ENCODE measurements at regions not wholly inside any gene's neighbourhood (a gene's known extent, or its start where the extent isn't known, plus 50 kb on each side); places are given as distances from the start of the nearest gene placed in this dataset.
"Not testable (repeated sequence)": the region's sequence is repeated elsewhere in the genome, so short reads cannot be mapped to it uniquely, and the experiment has no call there.

DNA sequence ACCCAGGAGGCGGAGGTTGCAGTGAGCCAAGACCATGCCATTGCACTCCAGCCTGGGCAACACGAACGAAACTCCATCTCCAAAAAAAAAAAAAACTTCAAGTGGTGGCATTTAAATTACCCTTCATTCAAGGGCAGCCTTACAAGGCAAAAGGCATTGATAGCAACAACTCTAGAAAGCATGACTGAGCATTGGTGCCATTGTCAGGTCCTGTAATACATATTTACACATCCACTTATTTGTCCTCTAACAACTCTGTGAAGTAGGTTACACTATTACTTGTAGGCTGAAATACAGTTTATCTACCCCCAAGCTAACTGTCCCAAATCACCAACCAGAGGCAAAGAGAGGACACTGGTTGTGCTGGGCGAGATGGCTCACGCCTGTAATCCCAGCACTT is 52.7 kb upstream of the LARP1 start:
- no peak for ATAC-seq
- TF ChIP-seq ZNF70 (CRISPR knock-in tag; IDR thresholded peaks at IDR 0.05): no peak
- TF ChIP-seq, protein P1, sequence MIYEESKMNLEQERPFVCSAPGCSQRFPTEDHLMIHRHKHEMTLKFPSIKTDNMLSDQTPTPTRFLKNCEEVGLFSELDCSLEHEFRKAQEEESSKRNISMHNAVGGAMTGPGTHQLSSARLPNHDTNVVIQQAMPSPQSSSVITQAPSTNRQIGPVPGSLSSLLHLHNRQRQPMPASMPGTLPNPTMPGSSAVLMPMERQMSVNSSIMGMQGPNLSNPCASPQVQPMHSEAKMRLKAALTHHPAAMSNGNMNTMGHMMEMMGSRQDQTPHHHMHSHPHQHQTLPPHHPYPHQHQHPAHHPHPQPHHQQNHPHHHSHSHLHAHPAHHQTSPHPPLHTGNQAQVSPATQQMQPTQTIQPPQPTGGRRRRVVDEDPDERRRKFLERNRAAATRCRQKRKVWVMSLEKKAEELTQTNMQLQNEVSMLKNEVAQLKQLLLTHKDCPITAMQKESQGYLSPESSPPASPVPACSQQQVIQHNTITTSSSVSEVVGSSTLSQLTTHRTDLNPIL (CRISPR knock-in tag; IDR thresholded peaks at IDR 0.05; ENCODE audit: low read depth): no peak
- no peak for TF ChIP-seq ZNF8 (CRISPR knock-in tag; IDR thresholded peaks at IDR 0.05)
- TF ChIP-seq BACH2 (CRISPR knock-in tag; IDR thresholded peaks at IDR 0.05; ENCODE audit: borderline replicate concordance): no peak
- TF ChIP-seq, protein P2, sequence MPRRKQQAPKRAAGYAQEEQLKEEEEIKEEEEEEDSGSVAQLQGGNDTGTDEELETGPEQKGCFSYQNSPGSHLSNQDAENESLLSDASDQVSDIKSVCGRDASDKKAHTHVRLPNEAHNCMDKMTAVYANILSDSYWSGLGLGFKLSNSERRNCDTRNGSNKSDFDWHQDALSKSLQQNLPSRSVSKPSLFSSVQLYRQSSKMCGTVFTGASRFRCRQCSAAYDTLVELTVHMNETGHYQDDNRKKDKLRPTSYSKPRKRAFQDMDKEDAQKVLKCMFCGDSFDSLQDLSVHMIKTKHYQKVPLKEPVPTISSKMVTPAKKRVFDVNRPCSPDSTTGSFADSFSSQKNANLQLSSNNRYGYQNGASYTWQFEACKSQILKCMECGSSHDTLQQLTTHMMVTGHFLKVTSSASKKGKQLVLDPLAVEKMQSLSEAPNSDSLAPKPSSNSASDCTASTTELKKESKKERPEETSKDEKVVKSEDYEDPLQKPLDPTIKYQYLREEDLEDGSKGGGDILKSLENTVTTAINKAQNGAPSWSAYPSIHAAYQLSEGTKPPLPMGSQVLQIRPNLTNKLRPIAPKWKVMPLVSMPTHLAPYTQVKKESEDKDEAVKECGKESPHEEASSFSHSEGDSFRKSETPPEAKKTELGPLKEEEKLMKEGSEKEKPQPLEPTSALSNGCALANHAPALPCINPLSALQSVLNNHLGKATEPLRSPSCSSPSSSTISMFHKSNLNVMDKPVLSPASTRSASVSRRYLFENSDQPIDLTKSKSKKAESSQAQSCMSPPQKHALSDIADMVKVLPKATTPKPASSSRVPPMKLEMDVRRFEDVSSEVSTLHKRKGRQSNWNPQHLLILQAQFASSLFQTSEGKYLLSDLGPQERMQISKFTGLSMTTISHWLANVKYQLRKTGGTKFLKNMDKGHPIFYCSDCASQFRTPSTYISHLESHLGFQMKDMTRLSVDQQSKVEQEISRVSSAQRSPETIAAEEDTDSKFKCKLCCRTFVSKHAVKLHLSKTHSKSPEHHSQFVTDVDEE (CRISPR knock-in tag; IDR thresholded peaks at IDR 0.05): no peak

- not testable (repeated sequence) for ATAC-seq
These were observed 53.5 kb upstream of the LARP1 start for GRCh38 chr5:154701725-154702124.

DNA sequence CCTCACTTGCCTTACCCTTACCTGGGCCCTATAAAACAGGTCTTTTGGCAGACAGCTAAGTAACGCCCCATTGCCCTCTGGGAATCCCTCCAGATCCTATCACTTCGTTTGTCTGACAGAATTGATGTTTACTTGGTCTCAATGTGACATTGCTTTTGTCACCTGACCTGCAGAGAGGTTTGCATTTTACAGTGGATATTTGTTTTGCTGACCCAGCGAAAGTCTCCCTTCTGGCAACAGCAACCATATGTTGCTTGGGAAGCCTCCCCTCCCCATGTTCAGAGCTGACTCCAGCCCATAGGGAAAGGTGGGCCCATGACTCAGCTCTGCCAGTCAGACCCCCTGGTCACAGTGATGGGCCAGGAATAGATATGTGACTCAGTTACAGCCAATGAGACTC is 54.0 kb upstream of the LARP1 start:
- TF ChIP-seq SNAI2 (CRISPR knock-in tag; IDR thresholded peaks at IDR 0.05) (no peak), ZNF8 (CRISPR knock-in tag; IDR thresholded peaks at IDR 0.05) (no peak), TOX (CRISPR knock-in tag; IDR thresholded peaks at IDR 0.05; ENCODE audit: borderline replicate concordance) (no peak), ESRRG (CRISPR knock-in tag; IDR thresholded peaks at IDR 0.05) (no peak), TCF4 (CRISPR knock-in tag; IDR thresholded peaks at IDR 0.05; ENCODE audit: borderline replicate concordance) (no peak), ARNTL (CRISPR knock-in tag; IDR thresholded peaks at IDR 0.05; ENCODE audit: borderline replicate concordance, low read depth) (no peak), ZNF565 (CRISPR knock-in tag; conservative IDR thresholded peaks at IDR 0.05; ENCODE audit: low read depth) (no peak), POU6F1 (CRISPR knock-in tag; IDR thresholded peaks at IDR 0.05; ENCODE audit: borderline replicate concordance, low read depth) (no peak)
- TF ChIP-seq, protein P1 (CRISPR knock-in tag; IDR thresholded peaks at IDR 0.05; ENCODE audit: low read depth): no peak
- ATAC-seq: no peak

DNA sequence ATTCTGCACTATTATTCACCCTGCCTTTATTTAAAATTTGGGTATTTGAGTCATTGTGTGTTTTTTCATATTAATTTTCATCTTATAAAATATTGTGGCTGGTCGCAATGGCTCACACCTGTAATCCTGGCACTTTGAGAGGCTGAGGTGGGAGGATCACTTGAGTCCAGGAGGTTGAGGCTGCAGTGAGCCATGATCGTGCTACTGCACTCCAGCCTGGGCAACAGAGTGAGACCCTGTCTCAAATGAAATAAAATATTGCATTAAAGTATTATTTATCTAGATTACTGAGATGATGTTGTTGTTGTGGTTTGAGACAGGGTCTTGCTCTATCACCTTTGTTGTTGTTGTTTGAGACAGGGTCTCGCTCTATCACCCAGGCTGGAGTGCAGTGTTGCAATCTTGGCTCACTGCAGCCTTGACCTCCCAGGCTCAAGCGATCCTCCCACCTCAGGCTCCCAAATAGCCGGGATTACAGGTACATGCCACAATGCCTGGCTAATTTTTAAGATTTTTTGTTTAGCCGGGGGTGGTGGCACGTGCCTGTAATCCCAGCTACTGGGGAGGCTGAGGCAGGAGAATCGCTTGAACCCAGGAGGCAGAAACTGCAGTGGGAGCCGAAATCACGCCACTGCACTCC is 54.8 kb upstream of the LARP1 start:
- ATAC-seq: not testable (repeated sequence)

DNA sequence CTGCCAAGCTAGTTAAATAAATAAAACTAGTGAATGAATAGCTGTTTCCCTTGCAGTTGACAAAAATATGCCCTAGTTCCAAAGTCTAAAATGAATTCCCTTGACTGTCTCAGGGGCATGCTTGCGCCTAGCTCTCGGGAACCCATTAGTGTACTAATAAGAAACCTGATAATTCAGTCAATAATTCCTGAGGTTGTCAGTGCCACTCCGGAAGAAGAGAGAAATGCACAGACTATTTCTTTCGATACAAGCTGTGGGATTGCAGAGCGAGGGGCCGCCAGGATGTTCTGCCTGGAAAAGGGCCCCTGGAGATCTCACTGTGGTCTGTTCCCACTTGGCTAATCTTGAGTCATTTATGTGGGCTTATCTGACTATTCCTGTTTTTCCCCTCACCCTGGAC is 56.4 kb upstream of the LARP1 start:
- ATAC-seq: no peak
- TF ChIP-seq, protein P3, sequence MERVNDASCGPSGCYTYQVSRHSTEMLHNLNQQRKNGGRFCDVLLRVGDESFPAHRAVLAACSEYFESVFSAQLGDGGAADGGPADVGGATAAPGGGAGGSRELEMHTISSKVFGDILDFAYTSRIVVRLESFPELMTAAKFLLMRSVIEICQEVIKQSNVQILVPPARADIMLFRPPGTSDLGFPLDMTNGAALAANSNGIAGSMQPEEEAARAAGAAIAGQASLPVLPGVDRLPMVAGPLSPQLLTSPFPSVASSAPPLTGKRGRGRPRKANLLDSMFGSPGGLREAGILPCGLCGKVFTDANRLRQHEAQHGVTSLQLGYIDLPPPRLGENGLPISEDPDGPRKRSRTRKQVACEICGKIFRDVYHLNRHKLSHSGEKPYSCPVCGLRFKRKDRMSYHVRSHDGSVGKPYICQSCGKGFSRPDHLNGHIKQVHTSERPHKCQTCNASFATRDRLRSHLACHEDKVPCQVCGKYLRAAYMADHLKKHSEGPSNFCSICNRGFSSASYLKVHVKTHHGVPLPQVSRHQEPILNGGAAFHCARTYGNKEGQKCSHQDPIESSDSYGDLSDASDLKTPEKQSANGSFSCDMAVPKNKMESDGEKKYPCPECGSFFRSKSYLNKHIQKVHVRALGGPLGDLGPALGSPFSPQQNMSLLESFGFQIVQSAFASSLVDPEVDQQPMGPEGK (CRISPR knock-in tag; IDR thresholded peaks at IDR 0.05; ENCODE audit: borderline replicate concordance): no peak
- no peak for TF ChIP-seq ISL1 (CRISPR knock-in tag; IDR thresholded peaks at IDR 0.05)
- no peak for TF ChIP-seq POU6F1 (CRISPR knock-in tag; IDR thresholded peaks at IDR 0.05; ENCODE audit: borderline replicate concordance, low read depth)
- no peak for TF ChIP-seq ZNF70 (CRISPR knock-in tag; IDR thresholded peaks at IDR 0.05)
- TF ChIP-seq ZNF8 (CRISPR knock-in tag; IDR thresholded peaks at IDR 0.05): no peak
- no peak for TF ChIP-seq CSRNP3 (CRISPR knock-in tag; IDR thresholded peaks at IDR 0.05)
- TF ChIP-seq RARB (CRISPR knock-in tag; IDR thresholded peaks at IDR 0.05): no peak
- TF ChIP-seq, protein P2 (CRISPR knock-in tag; IDR thresholded peaks at IDR 0.05): no peak
